ENCODE measurements at regions not wholly inside any gene's neighbourhood (a gene's known extent, or its start where the extent isn't known, plus 50 kb on each side); places are given as distances from the start of the nearest gene placed in this dataset.

DNA sequence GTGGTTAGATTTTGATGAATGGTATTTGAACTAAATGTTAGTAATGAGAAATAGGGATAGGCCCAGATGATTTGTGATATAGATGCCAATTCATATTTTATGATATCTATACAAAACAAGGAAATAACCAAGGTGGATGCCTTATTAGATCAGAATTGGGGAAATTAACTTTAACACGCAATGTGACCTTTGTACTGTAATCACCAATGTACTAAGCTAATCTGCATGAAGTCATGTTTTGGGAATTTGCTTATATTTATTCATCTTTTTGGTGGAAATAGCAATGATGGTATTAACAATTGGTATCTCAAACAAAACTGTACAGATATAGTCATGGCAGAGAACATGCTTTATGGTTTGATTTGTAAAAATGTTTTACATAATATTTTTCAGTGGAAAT lies 504.7 kb downstream of the PLCL1 start:
- H3K9me3 Mint-ChIP-seq (ENCODE audit: insufficient read depth) = no peaks in the 10 kb centered on the region
- H3K27ac ChIP-seq (ENCODE audit: low read length in 2 of 2) = no peak overlapping the region
- no peaks in the 10 kb centered on the region for H3K27me3 ChIP-seq (replicated peaks in 1 of 4; ENCODE audit: control extremely low read depth in 1 of 4, control insufficient read depth in 3 of 4, insufficient read depth in 4 of 4, low read length in 3 of 4)
- no peak overlapping the region for H3K4me3 ChIP-seq (ENCODE audit: control extremely low read depth in 1 of 5, extremely low read depth in 1 of 5, insufficient read depth in 1 of 5, low read depth in 2 of 5, low read length in 4 of 5)
- no peaks in the 10 kb centered on the region for H3K4me1 ChIP-seq (ENCODE audit: control insufficient read depth in 2 of 2, insufficient read depth in 2 of 2, low read length in 2 of 2)
- POLR2A ChIA-PET = no interaction called here
- H3K27me3 Mint-ChIP-seq = peaks cover 31% of the 10 kb centered on the region
- H3K4me3 Mint-ChIP-seq = no peak overlapping the region
- no peak overlapping the region for H3K4me2 ChIP-seq (replicated peaks; ENCODE audit: low read depth, low read length, poor library complexity, severe bottlenecking)
- no peaks in the 10 kb centered on the region for H3K36me3 ChIP-seq (replicated peaks in 1 of 2; ENCODE audit: control extremely low read depth in 1 of 2, control insufficient read depth in 1 of 2, extremely low read depth in 1 of 2, insufficient read depth in 2 of 2, low read length in 1 of 2)
- intact Hi-C loops (cut with micrococcal nuclease) = loop anchor here (1.0 to 2.0 kb wide), 2 partner anchors 1430 to 1552 kb away; no protein-coding TSS in a partner anchor
- DNase-seq (no peak), ATAC-seq (ENCODE audit: low read depth) (no peak)
- no peaks in the 10 kb centered on the region for H4K20me1 ChIP-seq (ENCODE audit: control insufficient read depth, insufficient read depth, low read length, poor library complexity, severe bottlenecking)
- CTCF ChIA-PET = interaction anchor here (1.0 to 2.0 kb wide), 10 partner anchors 8 to 1430 kb away, joined by 3 to 14 read pairs (median 6); no protein-coding TSS in a partner anchor
- no peak for TF ChIP-seq EZH2 (IDR thresholded peaks at IDR 0.05; ENCODE audit: borderline replicate concordance, insufficient read depth, low read depth, low read length, poor library complexity, severe bottlenecking)
- TF ChIP-seq, protein P1, sequence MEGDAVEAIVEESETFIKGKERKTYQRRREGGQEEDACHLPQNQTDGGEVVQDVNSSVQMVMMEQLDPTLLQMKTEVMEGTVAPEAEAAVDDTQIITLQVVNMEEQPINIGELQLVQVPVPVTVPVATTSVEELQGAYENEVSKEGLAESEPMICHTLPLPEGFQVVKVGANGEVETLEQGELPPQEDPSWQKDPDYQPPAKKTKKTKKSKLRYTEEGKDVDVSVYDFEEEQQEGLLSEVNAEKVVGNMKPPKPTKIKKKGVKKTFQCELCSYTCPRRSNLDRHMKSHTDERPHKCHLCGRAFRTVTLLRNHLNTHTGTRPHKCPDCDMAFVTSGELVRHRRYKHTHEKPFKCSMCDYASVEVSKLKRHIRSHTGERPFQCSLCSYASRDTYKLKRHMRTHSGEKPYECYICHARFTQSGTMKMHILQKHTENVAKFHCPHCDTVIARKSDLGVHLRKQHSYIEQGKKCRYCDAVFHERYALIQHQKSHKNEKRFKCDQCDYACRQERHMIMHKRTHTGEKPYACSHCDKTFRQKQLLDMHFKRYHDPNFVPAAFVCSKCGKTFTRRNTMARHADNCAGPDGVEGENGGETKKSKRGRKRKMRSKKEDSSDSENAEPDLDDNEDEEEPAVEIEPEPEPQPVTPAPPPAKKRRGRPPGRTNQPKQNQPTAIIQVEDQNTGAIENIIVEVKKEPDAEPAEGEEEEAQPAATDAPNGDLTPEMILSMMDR (IDR thresholded peaks at IDR 0.05) = no peak
- H3K4me1 Mint-ChIP-seq = no peaks in the 10 kb centered on the region
- WGBS (ENCODE audit: insufficient coverage) = no CpG with 5 or more reads among the region's 1 CpG
- no peaks in the 10 kb centered on the region for H3K9me3 ChIP-seq (ENCODE audit: control extremely low read depth in 1 of 3, control insufficient read depth in 2 of 3, insufficient read depth in 1 of 3, low read length in 2 of 3)
- no peak overlapping the region for H3K27ac Mint-ChIP-seq
- H2AFZ ChIP-seq (ENCODE audit: insufficient read depth, low read depth, low read length, poor library complexity, severe bottlenecking) = no peak overlapping the region
- no peaks in the 10 kb centered on the region for H3K79me2 ChIP-seq (ENCODE audit: control insufficient read depth, insufficient read depth, low read length)
- no peak overlapping the region for H3K9ac ChIP-seq (ENCODE audit: low read length)

DNA sequence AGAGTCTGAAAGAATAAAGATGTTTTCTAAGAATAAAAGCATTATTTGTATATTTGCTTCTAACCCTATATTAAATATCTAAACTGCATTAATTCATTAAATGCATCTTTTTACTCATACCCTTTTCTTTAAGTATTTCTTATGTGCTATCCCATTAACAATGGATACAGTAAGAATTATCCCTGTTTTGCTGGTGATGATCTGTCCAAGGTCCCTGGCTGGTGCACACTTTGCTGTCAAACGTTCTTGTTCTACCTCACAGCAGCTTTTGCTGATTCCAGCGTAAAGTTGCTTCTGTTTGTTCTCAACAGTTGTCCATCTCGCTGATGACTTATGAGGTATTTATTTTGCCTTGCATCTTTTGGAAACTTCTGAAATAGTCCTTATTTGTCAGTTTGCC lies 504.0 kb downstream of the PLCL1 start:
- POLR2A ChIA-PET = no interaction called here
- CTCF ChIA-PET = interaction anchor here (1.8 to 2.0 kb wide), 2 partner anchors 10 to 1431 kb away, joined by 10 to 14 read pairs; no protein-coding TSS in a partner anchor
- H3K4me1 Mint-ChIP-seq = no peaks in the 10 kb centered on the region
- Histone ChIP-seq H4K20me1 (ENCODE audit: control insufficient read depth, insufficient read depth, low read length, poor library complexity, severe bottlenecking) (no peaks in the 10 kb centered on the region), H3K9me3 (ENCODE audit: control extremely low read depth in 1 of 3, control insufficient read depth in 2 of 3, insufficient read depth in 1 of 3, low read length in 2 of 3) (no peaks in the 10 kb centered on the region), H3K79me2 (ENCODE audit: control insufficient read depth, insufficient read depth, low read length) (no peaks in the 10 kb centered on the region), H3K4me2 (replicated peaks; ENCODE audit: low read depth, low read length, poor library complexity, severe bottlenecking) (no peak overlapping the region), H3K4me1 (ENCODE audit: control insufficient read depth in 2 of 2, insufficient read depth in 2 of 2, low read length in 2 of 2) (no peaks in the 10 kb centered on the region), H3K27ac (ENCODE audit: low read length in 2 of 2) (no peak overlapping the region), H3K27me3 (replicated peaks in 1 of 4; ENCODE audit: control extremely low read depth in 1 of 4, control insufficient read depth in 3 of 4, insufficient read depth in 4 of 4, low read length in 3 of 4) (no peaks in the 10 kb centered on the region), H3K4me3 (ENCODE audit: control extremely low read depth in 1 of 5, extremely low read depth in 1 of 5, insufficient read depth in 1 of 5, low read depth in 2 of 5, low read length in 4 of 5) (no peak overlapping the region), H3K36me3 (replicated peaks in 1 of 2; ENCODE audit: control extremely low read depth in 1 of 2, control insufficient read depth in 1 of 2, extremely low read depth in 1 of 2, insufficient read depth in 2 of 2, low read length in 1 of 2) (no peaks in the 10 kb centered on the region), H3K9ac (ENCODE audit: low read length) (no peak overlapping the region), H2AFZ (ENCODE audit: insufficient read depth, low read depth, low read length, poor library complexity, severe bottlenecking) (no peak overlapping the region)
- intact Hi-C loops (cut with micrococcal nuclease) = loop anchor here (2.0 kb wide), 1 partner anchor 1552 kb away; no protein-coding TSS in a partner anchor
- DNase-seq = no peak
- no peak overlapping the region for H3K27ac Mint-ChIP-seq
- TF ChIP-seq EZH2 (IDR thresholded peaks at IDR 0.05; ENCODE audit: borderline replicate concordance, insufficient read depth, low read depth, low read length, poor library complexity, severe bottlenecking) = no peak
- TF ChIP-seq, protein P1 (IDR thresholded peaks at IDR 0.05) = no peak
- peaks cover 27% of the 10 kb centered on the region for H3K27me3 Mint-ChIP-seq
- H3K4me3 Mint-ChIP-seq = no peak overlapping the region
- no peaks in the 10 kb centered on the region for H3K9me3 Mint-ChIP-seq (ENCODE audit: insufficient read depth)
- no CpG with 5 or more reads among the region's 3 CpGs for WGBS (ENCODE audit: insufficient coverage)
- ATAC-seq (ENCODE audit: low read depth) = no peak
